ENCODE measurements at regions not wholly inside any gene's neighbourhood (a gene's known extent, or its start where the extent isn't known, plus 50 kb on each side); places are given as distances from the start of the nearest gene placed in this dataset.
"Not testable (repeated sequence)": the region's sequence is repeated elsewhere in the genome, so short reads cannot be mapped to it uniquely, and the experiment has no call there.

GRCh38 chr14:21791749-21792148 is 118.1 kb upstream of the OR4E1 start:
- no peak for DNase-seq

- DNase-seq = not testable (repeated sequence)
Observed at GRCh38 chr14:21788687-21789086, 115.1 kb upstream of the OR4E1 start.

- not testable (repeated sequence) for DNase-seq
Observed at GRCh38 chr14:21787242-21787641, 113.6 kb upstream of the OR4E1 start.

GRCh38 chr14:21781543-21781942 is 107.9 kb upstream of the OR4E1 start:
- no peak for DNase-seq

GRCh38 chr14:21780429-21781084 is 106.9 kb upstream of the OR4E1 start:
- DNase-seq = no peak

GRCh38 chr14:21771671-21772070 is 98.1 kb upstream of the OR4E1 start:
- DNase-seq = no peak

- no peak for DNase-seq
Observed at GRCh38 chr14:21768875-21769257, 95.2 kb upstream of the OR4E1 start.

GRCh38 chr14:21768116-21768874 is 94.7 kb upstream of the OR4E1 start:
- DNase-seq = no peak

- DNase-seq = not testable (repeated sequence)
Observed at GRCh38 chr14:21760360-21760759, 86.7 kb upstream of the OR4E1 start.

GRCh38 chr14:21749306-21749868 is 75.8 kb upstream of the OR4E1 start:
- DNase-seq = no peak

GRCh38 chr14:21748869-21749303 is 75.3 kb upstream of the OR4E1 start:
- DNase-seq = peak; percentile 42

GRCh38 chr14:21735639-21736307 is 62.2 kb upstream of the OR4E1 start:
- DNase-seq = peak; percentile 27

GRCh38 chr14:21735200-21735599 is 61.6 kb upstream of the OR4E1 start:
- DNase-seq = no peak

- DNase-seq = peak; percentile 33
Observed at GRCh38 chr14:21734457-21735074, 60.9 kb upstream of the OR4E1 start.

GRCh38 chr14:21729703-21730233 is 56.1 kb upstream of the OR4E1 start:
- DNase-seq = no peak

- DNase-seq = no peak
Observed at GRCh38 chr14:21725250-21725649, 51.6 kb upstream of the OR4E1 start.

GRCh38 chr14:21724090-21724973 is 50.7 kb upstream of the OR4E1 start:
- no peak for DNase-seq

- DNase-seq = peak; percentile 35
Observed at GRCh38 chr14:21723431-21724045, 49.9 kb upstream of the OR4E1 start.
